ENCODE measurements at regions not wholly inside any gene's neighbourhood (a gene's known extent, or its start where the extent isn't known, plus 50 kb on each side); places are given as distances from the start of the nearest gene placed in this dataset.

DNA sequence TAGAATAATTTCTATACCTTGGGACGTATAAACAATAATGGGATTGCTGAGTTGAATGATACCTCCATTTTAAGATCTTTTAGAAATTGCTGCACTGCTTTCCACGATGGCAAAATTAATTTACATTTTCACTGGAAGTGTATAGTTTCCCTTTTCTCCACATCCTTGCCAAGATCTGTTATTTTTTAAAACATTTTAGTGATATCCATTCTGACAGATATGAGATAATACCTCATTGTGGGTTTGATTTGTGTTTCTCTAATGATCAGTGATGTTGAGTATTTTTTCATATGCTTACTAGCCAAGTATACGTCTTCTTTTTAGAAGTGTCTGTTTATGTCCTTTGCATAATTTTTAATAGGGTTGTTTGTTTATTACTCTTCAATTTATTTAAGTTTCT is 908.5 kb upstream of the CNTNAP5 start:
- 94% methylated on average over 3 of the region's 3 CpGs for WGBS
- Histone ChIP-seq H3K4me3 (ENCODE audit: low read length in 2 of 2) (no peak overlapping the region), H3K36me3 (ENCODE audit: control insufficient read depth in 2 of 2, insufficient read depth in 2 of 2, low read length in 1 of 2) (no peaks in the 10 kb centered on the region), H3K9me3 (ENCODE audit: control insufficient read depth in 2 of 2, insufficient read depth in 1 of 2, low read length in 1 of 2) (no peaks in the 10 kb centered on the region), H3K27ac (ENCODE audit: low read depth in 1 of 2, low read length in 1 of 2) (no peak overlapping the region), H3K27me3 (ENCODE audit: control insufficient read depth in 2 of 2, insufficient read depth in 1 of 2, low read length in 1 of 2) (no peaks in the 10 kb centered on the region), H3K4me1 (ENCODE audit: control insufficient read depth in 2 of 2, insufficient read depth in 2 of 2, low read length in 2 of 2) (no peaks in the 10 kb centered on the region)
- DNase-seq (ENCODE audit: low read depth in 6 of 9, low spot score in 9 of 9) = no peak

DNA sequence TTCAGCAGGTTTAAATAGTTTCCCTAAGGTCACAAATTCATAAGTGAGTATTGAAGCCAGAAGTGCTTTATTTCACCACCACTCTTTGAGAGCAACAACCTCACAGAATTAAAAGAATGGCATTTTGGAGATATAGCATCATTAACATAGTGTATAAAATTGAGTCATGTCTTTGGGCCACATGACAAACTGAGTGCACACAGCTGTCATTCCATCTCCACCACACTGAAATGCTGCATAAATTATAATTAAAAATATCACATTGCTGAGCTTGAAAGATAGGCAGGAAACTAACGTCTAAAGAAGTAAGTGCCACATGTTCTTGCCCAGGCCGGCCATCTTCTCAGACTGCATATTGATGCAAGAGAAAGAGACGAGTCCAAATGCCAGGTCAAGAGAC is 897.9 kb upstream of the CNTNAP5 start:
- 93% methylated on average over 3 of the region's 3 CpGs for WGBS
- peaks cover 0 to 4% of the 10 kb centered on the region in 2 donors for H3K9me3 ChIP-seq (ENCODE audit: control insufficient read depth in 2 of 2, insufficient read depth in 1 of 2, low read length in 1 of 2)
- no peaks in the 10 kb centered on the region for H3K36me3 ChIP-seq (ENCODE audit: control insufficient read depth in 2 of 2, insufficient read depth in 2 of 2, low read length in 1 of 2)

DNA sequence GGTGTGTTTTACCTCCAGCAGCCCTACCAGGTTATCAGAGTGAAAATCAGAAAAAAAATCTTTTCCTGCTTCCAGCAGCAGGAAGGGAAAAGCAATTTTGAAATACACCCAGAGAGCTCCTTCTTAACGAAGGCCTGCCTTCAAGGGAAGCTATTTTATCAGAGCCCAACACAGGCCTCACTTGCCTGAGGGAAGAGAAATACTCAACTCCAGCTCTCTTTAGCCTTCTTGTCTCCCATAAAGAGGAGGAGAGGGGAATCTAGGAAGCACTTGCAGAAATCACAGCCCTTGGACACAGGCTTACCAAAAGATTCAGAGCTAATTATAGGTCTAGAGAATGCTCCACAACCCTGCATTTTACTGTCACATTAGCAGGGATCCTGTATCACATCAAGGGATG is 896.1 kb upstream of the CNTNAP5 start:
- no peak overlapping the region for H3K27ac ChIP-seq (ENCODE audit: low read depth in 1 of 2, low read length in 1 of 2)
- H3K27me3 ChIP-seq (ENCODE audit: control insufficient read depth in 2 of 2, insufficient read depth in 1 of 2, low read length in 1 of 2) = no peaks in the 10 kb centered on the region
- no peak overlapping the region for H3K4me3 ChIP-seq (ENCODE audit: low read length in 2 of 2)
- WGBS = 72% methylated on average over 1 of the region's 1 CpG
- peaks cover 0 to 4% of the 10 kb centered on the region in 2 donors for H3K9me3 ChIP-seq (ENCODE audit: control insufficient read depth in 2 of 2, insufficient read depth in 1 of 2, low read length in 1 of 2)
- no peaks in the 10 kb centered on the region for H3K4me1 ChIP-seq (ENCODE audit: control insufficient read depth in 2 of 2, insufficient read depth in 2 of 2, low read length in 2 of 2)
- no peaks in the 10 kb centered on the region for H3K36me3 ChIP-seq (ENCODE audit: control insufficient read depth in 2 of 2, insufficient read depth in 2 of 2, low read length in 1 of 2)
- DNase-seq (ENCODE audit: low read depth in 6 of 9, low spot score in 9 of 9) = no peak

More for the DNA sequence above, 897.9 kb upstream of the CNTNAP5 start:
- no peak for DNase-seq (ENCODE audit: low read depth in 6 of 9, low spot score in 9 of 9)
- H3K4me3 ChIP-seq (ENCODE audit: low read length in 2 of 2) = no peak overlapping the region
- no peaks in the 10 kb centered on the region for H3K27me3 ChIP-seq (ENCODE audit: control insufficient read depth in 2 of 2, insufficient read depth in 1 of 2, low read length in 1 of 2)
- no peak overlapping the region for H3K27ac ChIP-seq (ENCODE audit: low read depth in 1 of 2, low read length in 1 of 2)
- H3K4me1 ChIP-seq (ENCODE audit: control insufficient read depth in 2 of 2, insufficient read depth in 2 of 2, low read length in 2 of 2) = no peaks in the 10 kb centered on the region

DNA sequence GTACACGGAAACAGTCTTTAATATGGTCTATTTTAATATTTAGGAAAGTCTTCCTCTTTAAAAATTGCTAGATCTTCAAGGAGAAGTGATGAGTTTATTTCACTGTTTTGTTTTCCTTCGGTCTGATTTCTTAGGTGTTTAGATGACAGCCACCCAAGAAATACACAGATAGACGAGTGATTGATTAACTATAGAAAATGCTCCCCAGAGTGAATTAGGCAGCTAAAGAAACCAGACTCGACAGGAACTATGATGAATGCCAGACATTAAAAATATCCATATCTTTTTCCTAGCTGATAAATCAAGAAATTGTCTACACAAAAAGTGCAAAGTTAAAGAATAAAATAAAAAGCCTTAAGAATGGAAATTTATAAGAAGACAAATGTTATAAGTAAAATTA is 888.7 kb upstream of the CNTNAP5 start:
- Histone ChIP-seq H3K9me3 (ENCODE audit: control insufficient read depth in 2 of 2, insufficient read depth in 1 of 2, low read length in 1 of 2) (peaks cover 0 to 4% of the 10 kb centered on the region in 2 donors), H3K27ac (ENCODE audit: low read depth in 1 of 2, low read length in 1 of 2) (no peak overlapping the region), H3K4me3 (ENCODE audit: low read length in 2 of 2) (no peak overlapping the region), H3K27me3 (ENCODE audit: control insufficient read depth in 2 of 2, insufficient read depth in 1 of 2, low read length in 1 of 2) (no peaks in the 10 kb centered on the region), H3K4me1 (ENCODE audit: control insufficient read depth in 2 of 2, insufficient read depth in 2 of 2, low read length in 2 of 2) (no peaks in the 10 kb centered on the region), H3K36me3 (ENCODE audit: control insufficient read depth in 2 of 2, insufficient read depth in 2 of 2, low read length in 1 of 2) (no peaks in the 10 kb centered on the region)
- WGBS = 89% methylated on average over 4 of the region's 4 CpGs
- no peak for DNase-seq (ENCODE audit: low read depth in 6 of 9, low spot score in 9 of 9)

DNA sequence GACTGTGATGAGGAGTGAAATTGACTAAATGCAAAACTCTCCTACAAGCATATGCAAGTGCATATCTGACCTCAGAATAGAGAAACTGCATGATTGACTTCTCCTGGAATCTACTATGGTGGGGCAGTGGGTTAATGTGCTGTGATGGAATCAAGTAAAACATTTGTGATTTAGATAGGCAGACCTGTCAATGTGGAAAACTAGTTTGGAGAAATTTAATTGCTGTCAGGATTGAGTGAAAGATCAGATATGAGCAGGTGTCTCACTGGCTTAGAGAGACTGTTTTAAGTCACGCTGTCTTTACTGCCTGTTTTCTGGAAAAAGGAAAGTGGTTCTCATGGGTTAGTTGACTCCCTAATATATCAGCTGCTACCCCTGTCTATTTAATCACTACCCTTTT is 881.0 kb upstream of the CNTNAP5 start:
- Histone ChIP-seq H3K27ac (ENCODE audit: low read depth in 1 of 2, low read length in 1 of 2) (no peak overlapping the region), H3K9me3 (ENCODE audit: control insufficient read depth in 2 of 2, insufficient read depth in 1 of 2, low read length in 1 of 2) (no peaks in the 10 kb centered on the region), H3K4me1 (ENCODE audit: control insufficient read depth in 2 of 2, insufficient read depth in 2 of 2, low read length in 2 of 2) (no peaks in the 10 kb centered on the region), H3K36me3 (ENCODE audit: control insufficient read depth in 2 of 2, insufficient read depth in 2 of 2, low read length in 1 of 2) (no peaks in the 10 kb centered on the region), H3K27me3 (ENCODE audit: control insufficient read depth in 2 of 2, insufficient read depth in 1 of 2, low read length in 1 of 2) (no peaks in the 10 kb centered on the region), H3K4me3 (ENCODE audit: low read length in 2 of 2) (no peak overlapping the region)
- DNase-seq (ENCODE audit: low read depth in 6 of 9, low spot score in 9 of 9) = no peak
- 96% methylated on average over 1 of the region's 1 CpG for WGBS

DNA sequence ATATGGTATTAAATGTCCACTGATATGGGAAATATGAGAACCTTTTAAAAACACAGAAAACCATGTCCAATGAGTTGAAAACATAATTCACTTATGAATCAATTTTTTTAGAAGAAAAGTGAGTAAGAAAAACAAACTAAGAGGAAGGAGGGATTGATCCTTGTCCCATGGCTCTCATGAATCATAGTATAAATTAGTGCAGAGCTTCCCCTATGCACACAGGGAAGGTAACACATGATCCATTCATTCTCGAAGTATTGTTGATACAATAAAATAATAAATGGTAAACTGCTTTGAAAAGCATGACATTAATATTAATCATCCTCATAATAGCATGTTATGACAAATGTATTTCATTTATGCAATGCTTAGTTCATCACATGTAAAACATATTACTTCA is 872.0 kb upstream of the CNTNAP5 start:
- no peaks in the 10 kb centered on the region for H3K36me3 ChIP-seq (ENCODE audit: control insufficient read depth in 2 of 2, insufficient read depth in 2 of 2, low read length in 1 of 2)
- WGBS = 79% methylated on average over 1 of the region's 1 CpG
- H3K27ac ChIP-seq (ENCODE audit: low read depth in 1 of 2, low read length in 1 of 2) = no peak overlapping the region
- no peaks in the 10 kb centered on the region for H3K4me1 ChIP-seq (ENCODE audit: control insufficient read depth in 2 of 2, insufficient read depth in 2 of 2, low read length in 2 of 2)
- H3K27me3 ChIP-seq (ENCODE audit: control insufficient read depth in 2 of 2, insufficient read depth in 1 of 2, low read length in 1 of 2) = no peaks in the 10 kb centered on the region
- H3K9me3 ChIP-seq (ENCODE audit: control insufficient read depth in 2 of 2, insufficient read depth in 1 of 2, low read length in 1 of 2) = no peaks in the 10 kb centered on the region
- DNase-seq (ENCODE audit: low read depth in 6 of 9, low spot score in 9 of 9) = no peak
- H3K4me3 ChIP-seq (ENCODE audit: low read length in 2 of 2) = no peak overlapping the region

DNA sequence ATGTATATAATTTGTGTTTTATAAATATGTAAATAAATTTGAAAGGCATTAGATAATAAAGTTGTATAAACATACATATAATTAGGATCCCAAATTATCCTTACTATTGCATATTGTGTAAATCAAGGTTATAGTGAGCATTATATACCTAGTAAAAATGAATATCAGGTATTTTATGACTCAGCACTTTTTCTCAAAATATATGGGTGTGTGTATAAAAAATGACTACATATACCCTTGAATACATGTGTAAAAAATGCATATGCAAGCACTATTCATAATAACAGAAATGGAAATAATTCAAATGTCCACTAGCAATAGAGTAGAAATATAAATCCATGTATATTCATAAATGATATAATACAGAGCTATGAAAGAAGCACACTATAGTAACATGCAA is 870.9 kb upstream of the CNTNAP5 start:
- no peaks in the 10 kb centered on the region for H3K36me3 ChIP-seq (ENCODE audit: control insufficient read depth in 2 of 2, insufficient read depth in 2 of 2, low read length in 1 of 2)
- no peaks in the 10 kb centered on the region for H3K4me1 ChIP-seq (ENCODE audit: control insufficient read depth in 2 of 2, insufficient read depth in 2 of 2, low read length in 2 of 2)
- H3K9me3 ChIP-seq (ENCODE audit: control insufficient read depth in 2 of 2, insufficient read depth in 1 of 2, low read length in 1 of 2) = no peaks in the 10 kb centered on the region
- H3K27ac ChIP-seq (ENCODE audit: low read depth in 1 of 2, low read length in 1 of 2) = no peak overlapping the region
- no peak for DNase-seq (ENCODE audit: low read depth in 6 of 9, low spot score in 9 of 9)
- no peaks in the 10 kb centered on the region for H3K27me3 ChIP-seq (ENCODE audit: control insufficient read depth in 2 of 2, insufficient read depth in 1 of 2, low read length in 1 of 2)
- no peak overlapping the region for H3K4me3 ChIP-seq (ENCODE audit: low read length in 2 of 2)

DNA sequence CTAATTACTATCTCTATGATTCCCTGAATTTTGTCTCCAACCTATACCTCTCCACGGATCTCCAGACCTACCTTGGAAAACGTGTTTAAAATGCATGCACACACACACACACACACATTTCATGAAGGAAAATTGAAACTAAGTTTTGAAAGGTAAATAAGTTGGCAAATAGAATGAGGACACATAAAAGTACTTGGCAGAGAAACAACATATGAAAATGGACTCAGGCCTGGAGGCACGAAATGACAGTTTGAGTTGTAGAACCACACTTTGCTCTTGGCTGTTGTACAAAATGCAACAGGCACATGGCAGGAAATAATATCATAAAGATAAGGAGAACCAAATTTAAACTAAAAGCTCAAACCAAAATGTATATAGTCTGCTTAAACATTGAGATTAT is 868.1 kb upstream of the CNTNAP5 start:
- no peak for DNase-seq (ENCODE audit: low read depth in 6 of 9, low spot score in 9 of 9)
- Histone ChIP-seq H3K9me3 (ENCODE audit: control insufficient read depth in 2 of 2, insufficient read depth in 1 of 2, low read length in 1 of 2) (no peaks in the 10 kb centered on the region), H3K27me3 (ENCODE audit: control insufficient read depth in 2 of 2, insufficient read depth in 1 of 2, low read length in 1 of 2) (no peaks in the 10 kb centered on the region), H3K27ac (ENCODE audit: low read depth in 1 of 2, low read length in 1 of 2) (no peak overlapping the region), H3K36me3 (ENCODE audit: control insufficient read depth in 2 of 2, insufficient read depth in 2 of 2, low read length in 1 of 2) (no peaks in the 10 kb centered on the region), H3K4me3 (ENCODE audit: low read length in 2 of 2) (no peak overlapping the region), H3K4me1 (ENCODE audit: control insufficient read depth in 2 of 2, insufficient read depth in 2 of 2, low read length in 2 of 2) (no peaks in the 10 kb centered on the region)
- 55% methylated on average over 3 of the region's 3 CpGs for WGBS

DNA sequence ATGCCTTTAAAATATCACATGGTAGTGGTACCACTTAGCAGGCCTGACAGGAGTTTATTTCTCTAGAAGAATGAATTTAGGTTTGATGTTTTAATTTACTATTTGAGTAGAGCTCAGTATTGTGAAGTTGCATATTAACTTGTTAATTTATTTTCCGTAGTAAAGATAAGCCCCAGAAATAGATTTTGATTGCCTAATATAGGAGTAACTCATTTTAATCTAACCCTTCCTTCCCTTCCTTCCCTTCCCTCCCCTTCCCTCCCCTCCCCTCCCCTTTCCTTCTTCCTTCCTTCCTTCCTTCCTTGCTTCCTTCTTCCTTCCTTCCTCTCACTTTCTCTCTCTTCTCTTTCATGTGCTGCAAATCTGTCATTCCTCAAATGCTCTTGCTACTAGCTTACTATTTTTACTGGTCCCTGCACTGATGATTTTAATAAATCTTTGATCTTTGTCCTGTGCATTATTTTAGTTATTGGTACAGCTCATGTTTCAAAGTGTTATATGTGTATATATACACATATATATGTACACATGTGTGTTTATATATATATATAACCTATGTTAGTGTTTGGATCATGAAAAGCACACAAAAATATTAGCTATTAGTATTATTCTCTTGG is 862.6 kb upstream of the CNTNAP5 start:
- Histone ChIP-seq H3K27ac (ENCODE audit: low read depth in 1 of 2, low read length in 1 of 2) (no peak overlapping the region), H3K4me1 (ENCODE audit: control insufficient read depth in 2 of 2, insufficient read depth in 2 of 2, low read length in 2 of 2) (no peaks in the 10 kb centered on the region), H3K9me3 (ENCODE audit: control insufficient read depth in 2 of 2, insufficient read depth in 1 of 2, low read length in 1 of 2) (no peaks in the 10 kb centered on the region), H3K4me3 (ENCODE audit: low read length in 2 of 2) (no peak overlapping the region), H3K36me3 (ENCODE audit: control insufficient read depth in 2 of 2, insufficient read depth in 2 of 2, low read length in 1 of 2) (no peaks in the 10 kb centered on the region), H3K27me3 (ENCODE audit: control insufficient read depth in 2 of 2, insufficient read depth in 1 of 2, low read length in 1 of 2) (no peaks in the 10 kb centered on the region)
- 96% methylated on average over 1 of the region's 1 CpG for WGBS
- no peak for DNase-seq (ENCODE audit: low read depth in 6 of 9, low spot score in 9 of 9)

DNA sequence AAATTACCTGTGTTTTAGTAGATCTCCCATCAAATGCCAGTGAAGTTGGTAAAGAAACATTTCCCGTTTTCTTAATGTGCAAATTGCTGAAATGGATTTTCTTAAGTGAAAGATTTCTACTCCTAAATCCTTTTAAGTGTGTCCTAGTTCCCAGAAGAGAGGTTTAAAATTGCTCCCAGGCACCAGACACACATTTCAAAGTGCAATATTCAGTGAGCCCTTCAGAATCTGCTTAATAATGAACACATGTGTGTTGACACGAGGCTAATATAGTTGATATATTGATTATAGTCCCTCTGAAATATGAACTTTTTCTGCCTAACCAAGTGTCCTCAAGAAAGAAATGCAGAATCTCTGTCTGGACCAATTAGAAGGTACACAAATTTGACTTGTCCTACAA is 861.7 kb upstream of the CNTNAP5 start:
- no peaks in the 10 kb centered on the region for H3K9me3 ChIP-seq (ENCODE audit: control insufficient read depth in 2 of 2, insufficient read depth in 1 of 2, low read length in 1 of 2)
- H3K36me3 ChIP-seq (ENCODE audit: control insufficient read depth in 2 of 2, insufficient read depth in 2 of 2, low read length in 1 of 2) = no peaks in the 10 kb centered on the region
- H3K4me3 ChIP-seq (ENCODE audit: low read length in 2 of 2) = no peak overlapping the region
- no peak overlapping the region for H3K27ac ChIP-seq (ENCODE audit: low read depth in 1 of 2, low read length in 1 of 2)
- H3K27me3 ChIP-seq (ENCODE audit: control insufficient read depth in 2 of 2, insufficient read depth in 1 of 2, low read length in 1 of 2) = no peaks in the 10 kb centered on the region
- no peak for DNase-seq (ENCODE audit: low read depth in 6 of 9, low spot score in 9 of 9)
- H3K4me1 ChIP-seq (ENCODE audit: control insufficient read depth in 2 of 2, insufficient read depth in 2 of 2, low read length in 2 of 2) = no peaks in the 10 kb centered on the region
- WGBS = 81% methylated on average over 2 of the region's 2 CpGs
